SK-N-SH (cell line): ENCODE measurements at regions not wholly inside any gene's neighbourhood (a gene's known extent, or its start where the extent isn't known, plus 50 kb on each side); places are given as distances from the start of the nearest gene placed in this dataset.

ENCODE experiments used
- CTCF ChIP-seq: fragments of 200-600 bp; sonication (generic); IDR thresholded peaks from 2 replicates; pipeline ENCODE4 v1.6.1; 2017; ENCODE audit warnings: antibody characterized with exemption, mild to moderate bottlenecking, moderate library complexity
- EP300 ChIP-seq, 2 experiments: IDR thresholded peaks; 2 replicates each; pipeline versions ENCODE4 v1.4.0 to v1.6.1; 2012; ENCODE audit warnings: borderline replicate concordance in 1 of 2, low read depth in 1 of 2, low read length in 1 of 2
- EZH2phosphoT487 ChIP-seq: fragments of 200-600 bp; sonication (generic); IDR thresholded peaks from 2 replicates; pipeline ENCODE4 v1.6.1; 2017; ENCODE audit warnings: low read depth, mixed run types, mild to moderate bottlenecking, antibody characterized with exemption, moderate library complexity, borderline replicate concordance
- FOXJ3 ChIP-seq: sonication (generic); formaldehyde crosslinking; IDR thresholded peaks from 2 replicates; pipeline ENCODE4 v1.5.1; 2020; ENCODE audit warnings: mild to moderate bottlenecking, missing genetic modification reagents
- JUND ChIP-seq: IDR thresholded peaks from 2 replicates; pipeline ENCODE4 v1.4.0; 2012
- MAX ChIP-seq: IDR thresholded peaks from 2 replicates; pipeline ENCODE4 v1.4.0; 2012; ENCODE audit warnings: low read depth
- NRF1 ChIP-seq: IDR thresholded peaks from 2 replicates; pipeline ENCODE4 v1.6.1; 2012; ENCODE audit warnings: low read depth, mild to moderate bottlenecking, low read length
- RCOR1 ChIP-seq: fragments of 150-350 bp; IDR thresholded peaks from 2 replicates; pipeline ENCODE4 v1.6.1; 2017; ENCODE audit warnings: antibody characterized with exemption, low read length
- SIN3A ChIP-seq: IDR thresholded peaks from 2 replicates; pipeline ENCODE4 v1.6.1; 2012; ENCODE audit warnings: low read depth, mild to moderate bottlenecking, low read length, moderate library complexity, borderline replicate concordance
- USF1 ChIP-seq: IDR thresholded peaks from 2 replicates; pipeline ENCODE4 v1.4.0; 2012; ENCODE audit warnings: low read depth, borderline replicate concordance
- YY1 ChIP-seq: IDR thresholded peaks from 2 replicates; pipeline ENCODE4 v1.4.0; 2012; ENCODE audit warnings: low read depth, mild to moderate bottlenecking

GRCh38 chr4:43556262-43556661, 663.7 kb downstream of the GRXCR1 start:
- TF ChIP-seq CTCF, result no peak
- no peak for TF ChIP-seq USF1
- no peak for TF ChIP-seq NRF1
- no peak for TF ChIP-seq RCOR1
- no peak for TF ChIP-seq YY1
- TF ChIP-seq EP300 (IDR thresholded peaks at IDR 0.05; ENCODE audit: borderline replicate concordance in 1 of 2, low read depth in 1 of 2, low read length in 1 of 2), result no peak
- TF ChIP-seq JUND, result no peak
- TF ChIP-seq MAX, result no peak
- no peak for TF ChIP-seq EZH2phosphoT487
- no peak for TF ChIP-seq SIN3A
- no peak for TF ChIP-seq FOXJ3 (CRISPR knock-in tag)
